ENCODE measurements at regions not wholly inside any gene's neighbourhood (a gene's known extent, or its start where the extent isn't known, plus 50 kb on each side); places are given as distances from the start of the nearest gene placed in this dataset.

DNA sequence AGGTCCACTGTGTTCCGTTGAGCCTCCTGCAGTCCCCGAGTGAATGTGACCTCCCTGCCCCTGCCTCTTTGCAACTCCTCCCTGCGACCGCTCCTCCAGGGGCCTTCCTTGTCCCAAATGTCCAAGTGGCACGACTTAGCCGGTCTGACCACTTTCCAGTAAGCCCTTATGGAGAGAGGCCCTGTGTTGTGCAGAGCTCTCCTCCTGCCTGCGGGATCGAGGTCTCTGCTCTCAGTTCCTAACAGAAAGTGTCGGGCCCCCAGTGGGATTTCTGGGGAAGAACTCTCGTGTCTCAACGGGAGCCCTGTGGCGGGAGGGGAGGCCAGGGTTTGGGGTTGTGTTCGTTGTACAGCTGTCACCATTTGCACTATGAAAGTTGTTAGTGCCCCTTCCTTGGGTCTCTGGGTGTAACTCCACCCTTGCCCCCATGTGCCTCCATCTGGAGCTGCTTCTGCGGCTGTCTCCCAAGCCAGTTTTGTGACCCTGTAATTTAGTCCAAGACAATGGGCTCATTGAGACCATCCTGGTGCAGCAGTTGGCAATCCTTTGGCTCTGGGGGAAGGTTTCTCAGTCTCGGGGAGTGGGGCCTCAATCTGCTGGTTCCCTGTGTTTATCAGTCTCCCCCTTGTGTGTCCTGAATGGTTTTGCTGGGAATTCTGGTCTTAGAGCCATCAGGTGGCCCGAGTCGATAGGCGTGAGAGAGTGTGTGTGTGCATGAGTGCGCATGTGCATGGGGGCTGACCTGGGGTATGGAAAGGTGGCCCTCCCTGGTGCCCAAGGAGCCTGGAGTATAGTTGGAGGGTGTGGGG lies 234.5 kb downstream of the SEC14L1 start:
- TF ChIP-seq CTCF (IDR thresholded peaks at IDR 0.05), result no peak
- peak in 1 of 2 donors; percentile 9 for TF ChIP-seq POLR2AphosphoS5 (IDR thresholded peaks at IDR 0.05)
- TF ChIP-seq POLR2A (IDR thresholded peaks at IDR 0.05), result no peak

All from upper lobe of left lung (tissue), 4 donors.